OCI-LY7 (cell line): ENCODE measurements at regions not wholly inside any gene's neighbourhood (a gene's known extent, or its start where the extent isn't known, plus 50 kb on each side); places are given as distances from the start of the nearest gene placed in this dataset.

ENCODE experiments used
- BruUV-seq: library from RNA; stranded (reverse); fragments of 400-500 nt; replicated peaks from 2 replicates; lab custom pipeline; 2021; lab: Mats Ljungman, UMichigan
- CTCF ChIA-PET: fragments of 300-600 bp; sonication (Branson Sonifier 250); formaldehyde crosslinking; loops from one replicate; lab custom pipeline; 2022; ENCODE audit warnings: antibody characterized with exemption; ENCODE audit not compliant: unreplicated experiment; lab: Charles Lee
- POLR2A ChIA-PET: fragments of 300-600 bp; sonication (Branson Sonifier 250); formaldehyde crosslinking; loops from one replicate; lab custom pipeline; 2022; ENCODE audit warnings: antibody characterized with exemption; lab: Charles Lee
- DNase-seq: peaks from one replicate; pipeline ENCODE4 v3.0.0-alpha.2; 2015; ENCODE audit warnings: low spot score
- H2AFZ ChIP-seq: fragments of 200-600 bp; sonication (generic), shearing (Covaris generic); 2 replicates; pipeline ENCODE4 v1.6.1; 2014; ENCODE audit warnings: mild to moderate bottlenecking, antibody characterized with exemption, low read length, moderate library complexity
- H3K27ac ChIP-seq: fragments of 200-600 bp; sonication (generic); 2 replicates; pipeline ENCODE4 v1.5.1; 2014; ENCODE audit warnings: mixed run types, low read depth, mild to moderate bottlenecking, moderate library complexity, low read length, inconsistent platforms; ENCODE audit not compliant: poor library complexity, severe bottlenecking
- H3K36me3 ChIP-seq: fragments of 200-600 bp; sonication (generic); 2 replicates; pipeline ENCODE4 v1.6.1; 2014; ENCODE audit warnings: mild to moderate bottlenecking, antibody characterized with exemption, low read length, moderate library complexity, mixed read lengths; ENCODE audit not compliant: insufficient read depth
- H3K4me1 ChIP-seq: fragments of 200-600 bp; sonication (generic); 2 replicates; pipeline ENCODE4 v1.5.1; 2014; ENCODE audit warnings: mild to moderate bottlenecking, low read length; ENCODE audit not compliant: insufficient read depth, poor library complexity, severe bottlenecking
- H3K4me2 ChIP-seq: fragments of 200-600 bp; sonication (generic); 2 replicates; pipeline ENCODE4 v1.6.1; 2014; ENCODE audit warnings: mild to moderate bottlenecking, low read length
- H3K4me3 ChIP-seq: fragments of 200-600 bp; sonication (generic); 2 replicates; pipeline ENCODE4 v1.5.1; 2014; ENCODE audit warnings: mild to moderate bottlenecking, low read depth, low read length; ENCODE audit not compliant: poor library complexity, severe bottlenecking
- H3K79me2 ChIP-seq: fragments of 200-600 bp; sonication (generic); 2 replicates; pipeline ENCODE4 v1.6.1; 2016; ENCODE audit warnings: low read depth, mild to moderate bottlenecking, low read length, moderate library complexity, mixed read lengths; ENCODE audit not compliant: insufficient read depth
- H3K9me2 ChIP-seq: fragments of 200-600 bp; sonication (generic); 2 replicates; pipeline ENCODE4 v1.6.1; 2016; ENCODE audit warnings: mild to moderate bottlenecking, low read length, mixed read lengths; ENCODE audit not compliant: insufficient read depth
- H3K9me3 ChIP-seq: fragments of 200-600 bp; sonication (generic); 2 replicates; pipeline ENCODE4 v1.6.1; 2014; ENCODE audit warnings: mild to moderate bottlenecking, mixed run types, low read length, mixed read lengths
- H4K20me1 ChIP-seq: fragments of 200-600 bp; sonication (generic); 2 replicates; pipeline ENCODE4 v1.6.1; 2014; ENCODE audit warnings: mild to moderate bottlenecking, antibody characterized with exemption, low read length, moderate library complexity, mixed read lengths; ENCODE audit not compliant: insufficient read depth
- CTCF ChIP-seq: fragments of 200-600 bp; sonication (generic); conservative IDR thresholded peaks from 2 replicates; pipeline ENCODE4 v1.5.1; 2014; ENCODE audit warnings: mild to moderate bottlenecking, antibody characterized with exemption, low read length, moderate library complexity, mixed read lengths
- EZH2phosphoT487 ChIP-seq: fragments of 200-600 bp; sonication (generic); IDR thresholded peaks from 2 replicates; pipeline ENCODE4 v1.6.1; 2018; ENCODE audit warnings: low read depth, borderline replicate concordance, mild to moderate bottlenecking, mixed run types, antibody characterized with exemption, low read length, moderate library complexity, mixed read lengths
- intact Hi-C: fragments of 100-400 bp; cut with micrococcal nuclease; formaldehyde crosslinking; loops from one replicate; pipeline ENCODE4 v1.10.0; 2022; ENCODE audit not compliant: unreplicated experiment

GRCh38 chr20:47927385-47927851, 142.1 kb upstream of the SULF2 start:
- Histone ChIP-seq H4K20me1 (no peaks in the 10 kb centered on the region), H3K4me2 (no peak overlapping the region), H3K9me2 (no peaks in the 10 kb centered on the region), H3K27ac (no peak overlapping the region), H3K4me3 (no peak overlapping the region), H3K9me3 (0 out of 2 replicates have a peak, but pooled peaks cover 9% of the 10 kb centered on the region), H3K79me2 (no peaks in the 10 kb centered on the region), H3K4me1 (no peaks in the 10 kb centered on the region), H2AFZ (peak overlapping the region; percentile 18; the same call in 1 of the 2 replicates), H3K36me3 (no peaks in the 10 kb centered on the region)
- BruUV-seq: no TSS peak
- intact Hi-C loops: no loop called here
- POLR2A ChIA-PET: interaction anchor here (0.6 to 0.9 kb wide), 3 partner anchors 9 to 71 kb away, joined by 3 to 4 read pairs (median 3); no protein-coding TSS in a partner anchor
- CTCF ChIA-PET: no interaction called here
- TF ChIP-seq CTCF (no peak), EZH2phosphoT487 (no peak)
- no peak for DNase-seq

GRCh38 chr20:47926731-47927130, 141.4 kb upstream of the SULF2 start:
- intact Hi-C loops: no loop called here
- Histone ChIP-seq H3K9me3 (0 out of 2 replicates have a peak, but pooled peaks cover 9% of the 10 kb centered on the region), H3K9me2 (no peaks in the 10 kb centered on the region), H4K20me1 (no peaks in the 10 kb centered on the region), H2AFZ (0 out of 2 replicates have a peak overlapping the region, but pooled peaks have one; percentile 18), H3K4me2 (no peak overlapping the region), H3K27ac (no peak overlapping the region), H3K4me1 (no peaks in the 10 kb centered on the region), H3K4me3 (no peak overlapping the region), H3K79me2 (no peaks in the 10 kb centered on the region), H3K36me3 (no peaks in the 10 kb centered on the region)
- TF ChIP-seq CTCF (no peak), EZH2phosphoT487 (no peak)
- ChIA-PET CTCF (no interaction called here), POLR2A (interaction anchor here (0.8 kb wide), 1 partner anchor 72 kb away, joined by 4 read pairs; no protein-coding TSS in a partner anchor)
- no TSS peak for BruUV-seq
- no peak for DNase-seq

- POLR2A ChIA-PET: no interaction called here
- intact Hi-C loops: no loop called here
- no TSS peak for BruUV-seq
Measured at GRCh38 chr20:47925593-47925992, 140.3 kb upstream of the SULF2 start.

More at GRCh38 chr20:47925593-47925992, 140.3 kb upstream of the SULF2 start:
- no peaks in the 10 kb centered on the region for H3K79me2 ChIP-seq
- no peaks in the 10 kb centered on the region for H3K4me1 ChIP-seq
- H3K27ac ChIP-seq: no peak overlapping the region
- H3K9me2 ChIP-seq: no peaks in the 10 kb centered on the region
- TF ChIP-seq EZH2phosphoT487 (no peak), CTCF (no peak)
- H3K4me2 ChIP-seq: no peak overlapping the region
- H3K9me3 ChIP-seq: 0 out of 2 replicates have a peak, but pooled peaks cover 9% of the 10 kb centered on the region
- CTCF ChIA-PET: no interaction called here
- no peak overlapping the region for H2AFZ ChIP-seq
- H3K4me3 ChIP-seq: no peak overlapping the region
- H4K20me1 ChIP-seq: no peaks in the 10 kb centered on the region
- no peak for DNase-seq
- no peaks in the 10 kb centered on the region for H3K36me3 ChIP-seq
